HepG2 (cell line): ENCODE measurements at regions not wholly inside any gene's neighbourhood (a gene's known extent, or its start where the extent isn't known, plus 50 kb on each side); places are given as distances from the start of the nearest gene placed in this dataset.

Experiments used
- CBX5 ChIP-seq: sonication (generic); formaldehyde crosslinking; IDR thresholded peaks from 2 replicates; pipeline ENCODE4 v1.4.0; 2020; ENCODE audit warnings: missing genetic modification reagents, borderline replicate concordance
- CTCF ChIP-seq: sonication (generic); formaldehyde crosslinking; IDR thresholded peaks from 2 replicates; pipeline ENCODE4 v1.5.0; 2020; ENCODE audit warnings: mild to moderate bottlenecking, missing genetic modification reagents, moderate library complexity
- EP300 ChIP-seq, 3 experiments: sonication (generic) in 1 of 3; formaldehyde crosslinking in 1 of 3; IDR thresholded peaks; 2 replicates each; pipeline versions ENCODE4 v1.5.1 to v1.6.1; 2011 to 2020; ENCODE audit warnings: low read depth in 2 of 3, low read length in 2 of 3, borderline replicate concordance in 1 of 3, improper control_type of control experiment in 1 of 3, mild to moderate bottlenecking in 1 of 3, missing genetic modification reagents in 1 of 3, moderate library complexity in 1 of 3
- FOSL1 ChIP-seq: sonication (generic); formaldehyde crosslinking; IDR thresholded peaks from 2 replicates; pipeline ENCODE4 v1.9.0; 2021; ENCODE audit warnings: missing genetic modification reagents, borderline replicate concordance
- HNF4A ChIP-seq: sonication (generic); formaldehyde crosslinking; IDR thresholded peaks from 2 replicates; pipeline ENCODE4 v1.4.0; 2020; ENCODE audit warnings: missing genetic modification reagents
- KMT2B ChIP-seq: IDR thresholded peaks from 2 replicates; pipeline ENCODE4 v1.6.1; 2016; ENCODE audit warnings: missing genetic modification reagents, missing compliant biosample characterization
- MAX ChIP-seq: IDR thresholded peaks from 2 replicates; pipeline ENCODE4 v1.6.1; 2012; ENCODE audit warnings: inconsistent platforms
- ZFX ChIP-seq: sonication (generic); formaldehyde crosslinking; IDR thresholded peaks from 2 replicates; pipeline ENCODE4 v1.4.0; 2020; ENCODE audit warnings: mild to moderate bottlenecking, low read depth, missing genetic modification reagents, moderate library complexity
- ZNF124 ChIP-seq: sonication (generic); formaldehyde crosslinking; IDR thresholded peaks from 2 replicates; pipeline ENCODE4 v1.4.0; 2020; ENCODE audit warnings: missing genetic modification reagents
- ZNF557 ChIP-seq: sonication (generic); formaldehyde crosslinking; IDR thresholded peaks from 2 replicates; pipeline ENCODE4 v1.4.0; 2020; ENCODE audit warnings: missing genetic modification reagents
- ZNF879 ChIP-seq: sonication (generic); formaldehyde crosslinking; IDR thresholded peaks from 2 replicates; pipeline ENCODE4 v1.8.1; 2023; ENCODE audit warnings: missing genetic modification reagents
- TF ChIP-seq, protein P1 (sequence below): sonication (generic); formaldehyde crosslinking; IDR thresholded peaks from 2 replicates; pipeline ENCODE4 v1.4.0; 2020; ENCODE audit warnings: missing genetic modification reagents, borderline replicate concordance
- TF ChIP-seq, protein P2 (sequence below): sonication (generic); formaldehyde crosslinking; IDR thresholded peaks from 2 replicates; pipeline ENCODE4 v1.4.0; 2020; ENCODE audit warnings: missing genetic modification reagents
- TF ChIP-seq, protein P3 (sequence below): sonication (generic); formaldehyde crosslinking; IDR thresholded peaks from 2 replicates; pipeline ENCODE4 v1.8.0; 2022; ENCODE audit warnings: mild to moderate bottlenecking, missing genetic modification reagents, borderline replicate concordance

DNA sequence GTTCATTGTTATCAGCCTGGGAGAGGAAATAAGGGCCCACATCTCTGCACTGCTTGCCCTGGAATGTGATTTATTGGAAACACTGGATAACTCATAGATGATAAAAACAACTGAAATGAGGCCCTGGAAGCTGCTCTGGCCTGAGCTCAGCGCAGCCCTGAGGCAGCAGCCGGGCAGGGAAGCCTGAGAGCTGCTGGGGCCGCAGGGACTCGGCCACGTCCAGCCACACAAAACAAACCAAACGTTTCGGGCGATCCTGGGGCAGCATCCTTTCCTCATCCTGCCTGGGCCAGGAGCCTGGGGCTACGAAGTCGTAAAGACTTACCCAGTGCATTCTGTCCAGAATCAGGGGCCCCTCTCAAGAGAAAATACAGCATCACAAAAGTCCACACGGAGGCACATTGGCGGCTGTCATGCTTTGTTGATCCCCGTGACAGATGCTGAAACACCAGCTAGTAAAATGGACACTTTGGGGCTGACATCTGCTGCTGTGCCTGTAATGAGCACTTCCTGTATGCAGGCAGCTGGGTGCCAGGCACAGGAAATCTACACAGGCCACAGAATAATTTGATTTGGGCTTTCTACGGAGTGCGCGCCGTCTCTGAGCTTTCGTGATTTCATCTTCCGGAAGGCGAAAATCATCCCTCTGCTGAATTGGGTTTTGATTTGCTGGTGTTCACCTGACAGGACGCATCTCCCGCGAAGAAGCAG lies 250.6 kb downstream of the EIPR1 start:
- no peak for TF ChIP-seq MAX
- TF ChIP-seq EP300 (IDR thresholded peaks at IDR 0.05; ENCODE audit: low read depth in 2 of 2, low read length in 2 of 2) = no peak
- no peak for TF ChIP-seq EP300 (CRISPR knock-in tag; IDR thresholded peaks at IDR 0.05; ENCODE audit: borderline replicate concordance)
- no peak for TF ChIP-seq CTCF (CRISPR knock-in tag)
- no peak for TF ChIP-seq ZNF557 (CRISPR knock-in tag)
- TF ChIP-seq, protein P1, sequence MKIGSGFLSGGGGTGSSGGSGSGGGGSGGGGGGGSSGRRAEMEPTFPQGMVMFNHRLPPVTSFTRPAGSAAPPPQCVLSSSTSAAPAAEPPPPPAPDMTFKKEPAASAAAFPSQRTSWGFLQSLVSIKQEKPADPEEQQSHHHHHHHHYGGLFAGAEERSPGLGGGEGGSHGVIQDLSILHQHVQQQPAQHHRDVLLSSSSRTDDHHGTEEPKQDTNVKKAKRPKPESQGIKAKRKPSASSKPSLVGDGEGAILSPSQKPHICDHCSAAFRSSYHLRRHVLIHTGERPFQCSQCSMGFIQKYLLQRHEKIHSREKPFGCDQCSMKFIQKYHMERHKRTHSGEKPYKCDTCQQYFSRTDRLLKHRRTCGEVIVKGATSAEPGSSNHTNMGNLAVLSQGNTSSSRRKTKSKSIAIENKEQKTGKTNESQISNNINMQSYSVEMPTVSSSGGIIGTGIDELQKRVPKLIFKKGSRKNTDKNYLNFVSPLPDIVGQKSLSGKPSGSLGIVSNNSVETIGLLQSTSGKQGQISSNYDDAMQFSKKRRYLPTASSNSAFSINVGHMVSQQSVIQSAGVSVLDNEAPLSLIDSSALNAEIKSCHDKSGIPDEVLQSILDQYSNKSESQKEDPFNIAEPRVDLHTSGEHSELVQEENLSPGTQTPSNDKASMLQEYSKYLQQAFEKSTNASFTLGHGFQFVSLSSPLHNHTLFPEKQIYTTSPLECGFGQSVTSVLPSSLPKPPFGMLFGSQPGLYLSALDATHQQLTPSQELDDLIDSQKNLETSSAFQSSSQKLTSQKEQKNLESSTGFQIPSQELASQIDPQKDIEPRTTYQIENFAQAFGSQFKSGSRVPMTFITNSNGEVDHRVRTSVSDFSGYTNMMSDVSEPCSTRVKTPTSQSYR (CRISPR knock-in tag) = no peak
- TF ChIP-seq FOSL1 (CRISPR knock-in tag) = no peak
- no peak for TF ChIP-seq HNF4A (CRISPR knock-in tag)
- TF ChIP-seq ZNF879 = no peak
- TF ChIP-seq ZNF124 = no peak
- TF ChIP-seq CBX5 = no peak
- TF ChIP-seq, protein P2, sequence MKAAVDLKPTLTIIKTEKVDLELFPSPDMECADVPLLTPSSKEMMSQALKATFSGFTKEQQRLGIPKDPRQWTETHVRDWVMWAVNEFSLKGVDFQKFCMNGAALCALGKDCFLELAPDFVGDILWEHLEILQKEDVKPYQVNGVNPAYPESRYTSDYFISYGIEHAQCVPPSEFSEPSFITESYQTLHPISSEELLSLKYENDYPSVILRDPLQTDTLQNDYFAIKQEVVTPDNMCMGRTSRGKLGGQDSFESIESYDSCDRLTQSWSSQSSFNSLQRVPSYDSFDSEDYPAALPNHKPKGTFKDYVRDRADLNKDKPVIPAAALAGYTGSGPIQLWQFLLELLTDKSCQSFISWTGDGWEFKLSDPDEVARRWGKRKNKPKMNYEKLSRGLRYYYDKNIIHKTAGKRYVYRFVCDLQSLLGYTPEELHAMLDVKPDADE (CRISPR knock-in tag) = no peak
- TF ChIP-seq, protein P3, sequence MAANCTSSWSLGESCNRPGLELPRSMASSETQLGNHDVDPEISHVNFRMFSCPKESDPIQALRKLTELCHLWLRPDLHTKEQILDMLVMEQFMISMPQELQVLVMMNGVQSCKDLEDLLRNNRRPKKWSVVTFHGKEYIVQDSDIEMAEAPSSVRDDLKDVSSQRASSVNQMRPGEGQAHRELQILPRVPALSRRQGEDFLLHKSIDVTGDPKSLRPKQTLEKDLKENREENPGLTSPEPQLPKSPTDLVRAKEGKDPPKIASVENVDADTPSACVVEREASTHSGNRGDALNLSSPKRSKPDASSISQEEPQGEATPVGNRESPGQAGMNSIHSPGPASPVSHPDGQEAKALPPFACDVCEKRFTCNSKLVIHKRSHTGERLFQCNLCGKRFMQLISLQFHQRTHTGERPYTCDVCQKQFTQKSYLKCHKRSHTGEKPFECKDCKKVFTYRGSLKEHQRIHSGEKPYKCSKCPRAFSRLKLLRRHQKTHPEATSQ = no peak
- no peak for TF ChIP-seq ZFX (CRISPR knock-in tag)
- no peak for TF ChIP-seq KMT2B (CRISPR knock-in tag)
